HG03571 (cell line): ENCODE measurements at regions not wholly inside any gene's neighbourhood (a gene's known extent, or its start where the extent isn't known, plus 50 kb on each side); places are given as distances from the start of the nearest gene placed in this dataset.

ENCODE experiments used
- ATAC-seq: cut with Tn5 transposase; IDR thresholded peaks from one replicate; pipeline ENCODE4 v1.9.1; 2021; ENCODE audit not compliant: unreplicated experiment

GRCh38 chr18:24928301-24928878 is 423.6 kb downstream of the ZNF521 start:
- no peak for ATAC-seq

GRCh38 chr18:24930478-24930877 is 421.5 kb downstream of the ZNF521 start:
- no peak for ATAC-seq

GRCh38 chr18:24930971-24931370 is 421.0 kb downstream of the ZNF521 start:
- ATAC-seq = no peak

- no peak for ATAC-seq
Measured at GRCh38 chr18:24933345-24933744, 418.6 kb downstream of the ZNF521 start.

- ATAC-seq = no peak
Measured at GRCh38 chr18:24934258-24934932, 417.6 kb downstream of the ZNF521 start.

- ATAC-seq = no peak
Measured at GRCh38 chr18:24935008-24935407, 417.0 kb downstream of the ZNF521 start.

- ATAC-seq = no peak
Measured at GRCh38 chr18:24935896-24936295, 416.1 kb downstream of the ZNF521 start.

GRCh38 chr18:24936691-24937090 is 415.3 kb downstream of the ZNF521 start:
- ATAC-seq = no peak

GRCh38 chr18:24937639-24938275 is 414.2 kb downstream of the ZNF521 start:
- ATAC-seq = no peak

- no peak for ATAC-seq
Measured at GRCh38 chr18:24940416-24940815, 411.6 kb downstream of the ZNF521 start.

GRCh38 chr18:24941174-24941951 is 410.6 kb downstream of the ZNF521 start:
- ATAC-seq = no peak

GRCh38 chr18:24942144-24942543 is 409.8 kb downstream of the ZNF521 start:
- ATAC-seq = no peak

GRCh38 chr18:24947521-24948305 is 404.3 kb downstream of the ZNF521 start:
- ATAC-seq = no peak

GRCh38 chr18:24949908-24950307 is 402.1 kb downstream of the ZNF521 start:
- ATAC-seq = no peak

- ATAC-seq = no peak
Measured at GRCh38 chr18:24954341-24954740, 397.6 kb downstream of the ZNF521 start.

GRCh38 chr18:24958001-24958400 is 394.0 kb downstream of the ZNF521 start:
- no peak for ATAC-seq

GRCh38 chr18:24959051-24959476 is 392.9 kb downstream of the ZNF521 start:
- ATAC-seq = no peak

- no peak for ATAC-seq
Measured at GRCh38 chr18:24964216-24964615, 387.8 kb downstream of the ZNF521 start.

- no peak for ATAC-seq
Measured at GRCh38 chr18:24968238-24968775, 383.7 kb downstream of the ZNF521 start.

- no peak for ATAC-seq
Measured at GRCh38 chr18:24972577-24972976, 379.4 kb downstream of the ZNF521 start.

- no peak for ATAC-seq
Measured at GRCh38 chr18:24974431-24974830, 377.5 kb downstream of the ZNF521 start.
